HAP-1 (cell line): ENCODE measurements at regions not wholly inside any gene's neighbourhood (a gene's known extent, or its start where the extent isn't known, plus 50 kb on each side); places are given as distances from the start of the nearest gene placed in this dataset.

Source experiments
- DNase-seq, 2 experiments: peaks; one replicate each; pipeline ENCODE4 v3.0.0-alpha.2; 2016 to 2020; ENCODE audit warnings: low spot score in 2 of 2
- H3K27me3 ChIP-seq: fragments of 250-450 bp; sonication (Bioruptor Pico); 2 replicates; pipeline ENCODE4 v1.5.1; 2020; ENCODE audit warnings: low read depth, mild to moderate bottlenecking, moderate library complexity
- H3K36me3 ChIP-seq: fragments of 250-450 bp; sonication (Bioruptor Pico); replicated peaks from 2 replicates; pipeline ENCODE4 v1.5.1; 2020; ENCODE audit warnings: mild to moderate bottlenecking
- H3K4me1 ChIP-seq: fragments of 250-450 bp; sonication (Bioruptor Pico); 2 replicates; pipeline ENCODE4 v1.5.1; 2020; ENCODE audit warnings: mild to moderate bottlenecking
- H3K4me3 ChIP-seq: fragments of 250-450 bp; sonication (Bioruptor Pico); 2 replicates; pipeline ENCODE4 v1.5.1; 2020; ENCODE audit warnings: mild to moderate bottlenecking, moderate library complexity
- H3K9me3 ChIP-seq: fragments of 250-450 bp; sonication (Bioruptor Pico); 2 replicates; pipeline ENCODE4 v1.5.1; 2020; ENCODE audit warnings: mild to moderate bottlenecking, moderate library complexity
- in situ Hi-C: fragments of 300-500 bp; cut with MboI; formaldehyde crosslinking; loops from 3 replicates; pipeline ENCODE4 v1.14.3; 2020; ENCODE audit warnings: low sequenced_read_pairs, inconsistent platforms, mixed read lengths

GRCh38 chr4:71267244-71267643 lies 71.6 kb upstream of the SLC4A4 start:
- Histone ChIP-seq H3K36me3 (no peaks in the 10 kb centered on the region), H3K4me1 (no peaks in the 10 kb centered on the region), H3K27me3 (peaks cover 4% of the 10 kb centered on the region; the same call in 1 of the 2 replicates), H3K4me3 (no peak overlapping the region), H3K9me3 (no peaks in the 10 kb centered on the region)
- no peak for DNase-seq
- in situ Hi-C loops, result no loop called here

- H3K4me3 ChIP-seq, result no peak overlapping the region
- in situ Hi-C loops, result no loop called here
- no peak for DNase-seq
- no peaks in the 10 kb centered on the region for H3K9me3 ChIP-seq
- no peaks in the 10 kb centered on the region for H3K36me3 ChIP-seq
- H3K4me1 ChIP-seq, result no peaks in the 10 kb centered on the region
- H3K27me3 ChIP-seq, result peaks cover 4% of the 10 kb centered on the region; the same call in 1 of the 2 replicates
These were observed 70.7 kb upstream of the SLC4A4 start for GRCh38 chr4:71268166-71268565.

- no peaks in the 10 kb centered on the region for H3K4me1 ChIP-seq
- H3K9me3 ChIP-seq, result no peaks in the 10 kb centered on the region
- in situ Hi-C loops, result no loop called here
- H3K4me3 ChIP-seq, result no peak overlapping the region
- no peaks in the 10 kb centered on the region for H3K36me3 ChIP-seq
- DNase-seq, result no peak
- peaks cover 4% of the 10 kb centered on the region for H3K27me3 ChIP-seq
These were observed 69.6 kb upstream of the SLC4A4 start for GRCh38 chr4:71269233-71269632.

- H3K36me3 ChIP-seq, result no peaks in the 10 kb centered on the region
- H3K4me3 ChIP-seq, result no peak overlapping the region
- DNase-seq, result peak in 1 of 2 experiments; percentile 22
- in situ Hi-C loops, result no loop called here
- H3K9me3 ChIP-seq, result no peaks in the 10 kb centered on the region
- H3K4me1 ChIP-seq, result no peaks in the 10 kb centered on the region
- H3K27me3 ChIP-seq, result peaks cover 7% of the 10 kb centered on the region
These were observed 67.9 kb upstream of the SLC4A4 start for GRCh38 chr4:71270901-71271300.

- no peak overlapping the region for H3K4me3 ChIP-seq
- no peak for DNase-seq
- H3K9me3 ChIP-seq, result no peaks in the 10 kb centered on the region
- in situ Hi-C loops, result no loop called here
- no peaks in the 10 kb centered on the region for H3K4me1 ChIP-seq
- no peaks in the 10 kb centered on the region for H3K36me3 ChIP-seq
- H3K27me3 ChIP-seq, result peaks cover 7% of the 10 kb centered on the region
These were observed 65.8 kb upstream of the SLC4A4 start for GRCh38 chr4:71272976-71273375.

- Histone ChIP-seq H3K36me3 (no peaks in the 10 kb centered on the region), H3K9me3 (no peaks in the 10 kb centered on the region), H3K27me3 (peaks cover 7% of the 10 kb centered on the region), H3K4me1 (no peaks in the 10 kb centered on the region), H3K4me3 (no peak overlapping the region)
- DNase-seq, result no peak
- in situ Hi-C loops, result no loop called here
These were observed 63.8 kb upstream of the SLC4A4 start for GRCh38 chr4:71275004-71275403.

GRCh38 chr4:71275570-71275969 lies 63.2 kb upstream of the SLC4A4 start:
- DNase-seq, result no peak

GRCh38 chr4:71277353-71277752 lies 61.5 kb upstream of the SLC4A4 start:
- DNase-seq, result no peak
- in situ Hi-C loops, result no loop called here
- H3K9me3 ChIP-seq, result no peaks in the 10 kb centered on the region
- no peak overlapping the region for H3K4me3 ChIP-seq
- H3K36me3 ChIP-seq, result no peaks in the 10 kb centered on the region
- H3K27me3 ChIP-seq, result peaks cover 4% of the 10 kb centered on the region; the same call in 1 of the 2 replicates
- no peaks in the 10 kb centered on the region for H3K4me1 ChIP-seq

More at GRCh38 chr4:71275570-71275969, 63.2 kb upstream of the SLC4A4 start:
- in situ Hi-C loops, result no loop called here
- no peaks in the 10 kb centered on the region for H3K4me1 ChIP-seq
- no peak overlapping the region for H3K4me3 ChIP-seq
- H3K27me3 ChIP-seq, result peaks cover 7% of the 10 kb centered on the region
- no peaks in the 10 kb centered on the region for H3K9me3 ChIP-seq
- H3K36me3 ChIP-seq, result no peaks in the 10 kb centered on the region

- DNase-seq, result no peak
- H3K36me3 ChIP-seq, result no peaks in the 10 kb centered on the region
- in situ Hi-C loops, result no loop called here
- no peaks in the 10 kb centered on the region for H3K9me3 ChIP-seq
- no peaks in the 10 kb centered on the region for H3K27me3 ChIP-seq
- H3K4me1 ChIP-seq, result no peaks in the 10 kb centered on the region
- H3K4me3 ChIP-seq, result no peak overlapping the region
These were observed 55.1 kb upstream of the SLC4A4 start for GRCh38 chr4:71283642-71284257.

- in situ Hi-C loops, result no loop called here
- H3K36me3 ChIP-seq, result no peaks in the 10 kb centered on the region
- no peaks in the 10 kb centered on the region; the same call in 1 of the 2 replicates for H3K27me3 ChIP-seq
- no peaks in the 10 kb centered on the region for H3K4me1 ChIP-seq
- no peak overlapping the region for H3K4me3 ChIP-seq
- DNase-seq, result no peak
- no peaks in the 10 kb centered on the region for H3K9me3 ChIP-seq
These were observed 51.5 kb upstream of the SLC4A4 start for GRCh38 chr4:71287305-71287704.

- DNase-seq, result no peak
- in situ Hi-C loops, result no loop called here
These were observed 49.9 kb upstream of the SLC4A4 start for GRCh38 chr4:71288875-71289274.

More at GRCh38 chr4:71288875-71289274, 49.9 kb upstream of the SLC4A4 start:
- Histone ChIP-seq H3K4me1 (no peaks in the 10 kb centered on the region), H3K36me3 (no peaks in the 10 kb centered on the region), H3K4me3 (no peak overlapping the region), H3K9me3 (no peaks in the 10 kb centered on the region), H3K27me3 (no peaks in the 10 kb centered on the region; the same call in 1 of the 2 replicates)
